RWPE2 (cell line): ENCODE measurements at regions not wholly inside any gene's neighbourhood (a gene's known extent, or its start where the extent isn't known, plus 50 kb on each side); places are given as distances from the start of the nearest gene placed in this dataset.

Source experiments
- ATAC-seq: fragments of 200-7000 bp; cut with Tn5 transposase; 3 replicates; pipeline ENCODE4 v1.9.1; 2021; ENCODE audit warnings: low read depth
- DNase-seq: peaks from one replicate; pipeline ENCODE4 v3.0.0-alpha.2; 2020; ENCODE audit warnings: low spot score
- H3K27ac ChIP-seq: fragments of 450-650 bp; 2 replicates; pipeline ENCODE4 v1.5.1; 2017; ENCODE audit warnings: mild to moderate bottlenecking; ENCODE audit not compliant: poor library complexity, severe bottlenecking
- H3K27me3 ChIP-seq: fragments of 250-450 bp; sonication (Bioruptor Pico); 2 replicates; pipeline ENCODE4 v1.5.1; 2021; ENCODE audit warnings: mild to moderate bottlenecking, moderate library complexity; ENCODE audit not compliant: insufficient read depth, poor library complexity, severe bottlenecking
- H3K36me3 ChIP-seq: fragments of 250-450 bp; sonication (Bioruptor Pico); 2 replicates; pipeline ENCODE4 v1.5.1; 2020; ENCODE audit warnings: low read depth, mild to moderate bottlenecking, moderate library complexity
- H3K4me1 ChIP-seq: fragments of 250-450 bp; sonication (Bioruptor Pico); 2 replicates; pipeline ENCODE4 v1.5.1; 2021; ENCODE audit warnings: mild to moderate bottlenecking, moderate library complexity; ENCODE audit not compliant: insufficient read depth, poor library complexity, severe bottlenecking
- H3K4me3 ChIP-seq: fragments of 250-450 bp; sonication (Bioruptor Pico); 2 replicates; pipeline ENCODE4 v1.5.1; 2021; ENCODE audit warnings: mild to moderate bottlenecking, moderate library complexity; ENCODE audit not compliant: severe bottlenecking
- H3K9me3 ChIP-seq: fragments of 250-450 bp; sonication (Bioruptor Pico); 2 replicates; pipeline ENCODE4 v1.5.1; 2021; ENCODE audit warnings: mild to moderate bottlenecking, moderate library complexity; ENCODE audit not compliant: severe bottlenecking
- TF ChIP-seq, protein P1 (sequence below): fragments of 450-650 bp; IDR thresholded peaks from one replicate; pipeline ENCODE4 v1.5.1; 2017; ENCODE audit warnings: mild to moderate bottlenecking, moderate library complexity; ENCODE audit not compliant: poor library complexity, severe bottlenecking

DNA sequence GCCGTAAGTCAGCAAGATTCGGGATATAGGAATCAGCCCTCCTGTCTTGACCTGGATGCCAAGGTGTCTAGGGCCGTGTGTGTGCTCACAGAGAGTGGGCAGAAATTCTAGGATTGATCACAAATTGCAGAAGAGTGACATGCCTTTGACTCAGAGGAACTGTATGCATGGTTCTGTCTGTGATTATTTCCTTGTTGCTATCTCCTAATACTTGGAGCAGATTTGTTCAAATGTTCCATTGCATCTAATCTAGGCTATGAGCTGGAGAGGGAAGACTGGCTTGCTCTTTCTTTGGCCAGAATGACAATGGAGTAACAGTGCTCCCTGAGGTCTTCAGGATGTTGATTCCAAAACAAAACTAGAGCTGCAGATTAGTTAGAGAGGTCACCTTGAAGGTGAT, 115.0 kb downstream of the EN1 start:
- H3K27me3 ChIP-seq: no peaks in the 10 kb centered on the region
- no peak overlapping the region for H3K4me3 ChIP-seq
- no peaks in the 10 kb centered on the region for H3K9me3 ChIP-seq
- no peak overlapping the region for H3K27ac ChIP-seq
- H3K36me3 ChIP-seq: no peaks in the 10 kb centered on the region
- H3K4me1 ChIP-seq: no peaks in the 10 kb centered on the region
- ATAC-seq (no peak), DNase-seq (no peak)
- TF ChIP-seq, protein P1, sequence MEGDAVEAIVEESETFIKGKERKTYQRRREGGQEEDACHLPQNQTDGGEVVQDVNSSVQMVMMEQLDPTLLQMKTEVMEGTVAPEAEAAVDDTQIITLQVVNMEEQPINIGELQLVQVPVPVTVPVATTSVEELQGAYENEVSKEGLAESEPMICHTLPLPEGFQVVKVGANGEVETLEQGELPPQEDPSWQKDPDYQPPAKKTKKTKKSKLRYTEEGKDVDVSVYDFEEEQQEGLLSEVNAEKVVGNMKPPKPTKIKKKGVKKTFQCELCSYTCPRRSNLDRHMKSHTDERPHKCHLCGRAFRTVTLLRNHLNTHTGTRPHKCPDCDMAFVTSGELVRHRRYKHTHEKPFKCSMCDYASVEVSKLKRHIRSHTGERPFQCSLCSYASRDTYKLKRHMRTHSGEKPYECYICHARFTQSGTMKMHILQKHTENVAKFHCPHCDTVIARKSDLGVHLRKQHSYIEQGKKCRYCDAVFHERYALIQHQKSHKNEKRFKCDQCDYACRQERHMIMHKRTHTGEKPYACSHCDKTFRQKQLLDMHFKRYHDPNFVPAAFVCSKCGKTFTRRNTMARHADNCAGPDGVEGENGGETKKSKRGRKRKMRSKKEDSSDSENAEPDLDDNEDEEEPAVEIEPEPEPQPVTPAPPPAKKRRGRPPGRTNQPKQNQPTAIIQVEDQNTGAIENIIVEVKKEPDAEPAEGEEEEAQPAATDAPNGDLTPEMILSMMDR: no peak

DNA sequence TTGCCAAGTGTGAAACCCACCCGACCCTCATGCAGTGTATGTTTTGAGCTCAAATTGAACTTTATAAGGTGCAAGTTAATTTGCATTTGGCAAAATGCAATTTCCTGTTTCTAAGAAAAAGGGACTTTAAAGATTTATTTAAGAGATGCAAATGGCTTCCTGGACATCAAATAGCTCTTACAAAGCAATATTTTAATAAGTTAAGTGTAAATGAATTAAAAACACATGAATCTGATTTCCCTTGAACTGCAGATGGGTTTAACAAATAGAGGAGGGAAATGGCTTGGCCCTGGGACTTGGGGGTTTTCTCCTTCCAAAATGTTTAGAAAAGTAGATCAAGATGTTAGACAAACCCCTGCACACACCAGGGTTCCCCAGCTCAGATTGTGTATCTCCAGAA, 116.0 kb downstream of the EN1 start:
- Histone ChIP-seq H3K27ac (no peak overlapping the region), H3K4me3 (no peak overlapping the region), H3K9me3 (no peaks in the 10 kb centered on the region), H3K27me3 (no peaks in the 10 kb centered on the region), H3K36me3 (no peaks in the 10 kb centered on the region), H3K4me1 (no peaks in the 10 kb centered on the region)
- ATAC-seq (no peak), DNase-seq (no peak)
- TF ChIP-seq, protein P1: no peak

GRCh38 chr2:118730405-118730804, 117.0 kb downstream of the EN1 start:
- TF ChIP-seq, protein P1: no peak
- no peaks in the 10 kb centered on the region for H3K27me3 ChIP-seq
- no peaks in the 10 kb centered on the region for H3K36me3 ChIP-seq
- H3K4me1 ChIP-seq: no peaks in the 10 kb centered on the region
- H3K9me3 ChIP-seq: no peaks in the 10 kb centered on the region
- no peak overlapping the region for H3K27ac ChIP-seq
- H3K4me3 ChIP-seq: no peak overlapping the region
- ATAC-seq (no peak), DNase-seq (no peak)

DNA sequence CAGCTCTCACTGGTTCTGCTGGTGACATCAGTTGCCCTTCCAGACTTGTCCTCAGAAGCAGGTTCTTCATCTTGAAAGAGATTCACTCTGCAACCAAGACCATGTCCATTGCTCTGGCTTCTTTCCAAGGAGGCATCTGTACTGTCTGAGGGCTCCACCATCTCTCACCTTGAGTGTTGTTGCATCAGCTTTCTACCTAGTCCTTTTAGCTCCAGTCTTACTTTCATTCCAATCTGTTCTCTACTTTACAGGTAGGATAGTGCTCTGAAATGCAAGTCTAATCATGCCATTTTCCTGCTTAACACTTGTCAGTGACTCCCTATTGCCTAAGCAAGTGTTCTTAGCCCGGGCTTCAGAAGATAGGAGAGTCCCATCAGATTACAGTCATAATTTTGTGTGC, 117.7 kb downstream of the EN1 start:
- no peaks in the 10 kb centered on the region for H3K36me3 ChIP-seq
- DNase-seq: no peak
- H3K27ac ChIP-seq: no peak overlapping the region
- ATAC-seq: no peak
- H3K4me3 ChIP-seq: no peak overlapping the region
- no peaks in the 10 kb centered on the region for H3K4me1 ChIP-seq
- H3K9me3 ChIP-seq: no peaks in the 10 kb centered on the region
- no peaks in the 10 kb centered on the region for H3K27me3 ChIP-seq
- TF ChIP-seq, protein P1: no peak

DNA sequence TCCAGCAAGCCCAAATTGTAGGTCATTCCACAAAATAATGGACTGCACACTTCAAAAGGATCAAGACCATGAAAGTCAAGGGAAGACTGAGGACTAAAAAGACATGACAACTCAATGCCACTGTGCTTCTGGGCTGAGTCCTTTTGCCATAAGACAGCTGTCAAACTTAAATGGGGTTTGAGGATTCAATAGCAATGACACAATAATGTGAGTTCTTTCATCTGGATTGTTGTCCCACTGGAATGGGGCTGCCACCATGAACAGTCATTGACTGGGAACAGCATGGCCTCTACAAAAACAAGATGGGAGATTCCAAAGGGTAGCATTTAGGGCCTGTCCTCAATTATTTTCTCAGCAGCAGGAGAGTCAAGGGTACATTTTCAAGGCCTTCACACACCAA, 118.5 kb downstream of the EN1 start:
- Histone ChIP-seq H3K4me3 (no peak overlapping the region), H3K27me3 (no peaks in the 10 kb centered on the region), H3K27ac (no peak overlapping the region), H3K4me1 (peaks cover 1% of the 10 kb centered on the region), H3K9me3 (no peaks in the 10 kb centered on the region), H3K36me3 (no peaks in the 10 kb centered on the region)
- TF ChIP-seq, protein P1: no peak
- ATAC-seq (no peak), DNase-seq (no peak)
